GM23338 (cell line): ENCODE measurements at regions not wholly inside any gene's neighbourhood (a gene's known extent, or its start where the extent isn't known, plus 50 kb on each side); places are given as distances from the start of the nearest gene placed in this dataset.

Experiments used
- ATAC-seq: fragments of 200-7000 bp; cut with Tn5 transposase; 3 replicates; pipeline ENCODE4 v1.9.1; 2020
- DNase-seq: peaks from one replicate; pipeline ENCODE4 v3.0.0-alpha.2; 2015; ENCODE audit warnings: low spot score
- H2AFZ ChIP-seq: fragments of 200-600 bp; sonication (generic); 2 replicates; pipeline ENCODE4 v1.8.0; 2016; ENCODE audit warnings: antibody characterized with exemption, mild to moderate bottlenecking, moderate library complexity
- H3F3A ChIP-seq: fragments of 200-600 bp; sonication (generic); replicated peaks from 2 replicates; pipeline ENCODE4 v1.8.0; 2017; ENCODE audit warnings: antibody characterized with exemption, mixed run types, low read depth
- H3K27ac ChIP-seq: fragments of 200-600 bp; sonication (generic); 2 replicates; pipeline ENCODE4 v1.6.1; 2016; ENCODE audit warnings: low read depth
- H3K27me3 ChIP-seq: fragments of 200-600 bp; sonication (generic); 2 replicates; pipeline ENCODE4 v1.8.0; 2016; ENCODE audit warnings: mild to moderate bottlenecking, mixed run types, moderate library complexity; ENCODE audit not compliant: insufficient read depth
- H3K36me3 ChIP-seq: fragments of 200-600 bp; sonication (generic); 2 replicates; pipeline ENCODE4 v1.8.0; 2016; ENCODE audit warnings: mild to moderate bottlenecking; ENCODE audit not compliant: insufficient read depth
- H3K4me1 ChIP-seq: fragments of 200-600 bp; sonication (generic); 2 replicates; pipeline ENCODE4 v1.8.0; 2016; ENCODE audit warnings: mild to moderate bottlenecking, moderate library complexity; ENCODE audit not compliant: insufficient read depth
- H3K4me2 ChIP-seq: fragments of 200-600 bp; sonication (generic); 2 replicates; pipeline ENCODE4 v1.7.1; 2017; ENCODE audit warnings: mixed run types
- H3K4me3 ChIP-seq: fragments of 200-600 bp; sonication (generic); 2 replicates; pipeline ENCODE4 v1.6.1; 2016; ENCODE audit warnings: mixed run types
- H3K79me2 ChIP-seq: fragments of 200-600 bp; sonication (generic); replicated peaks from 2 replicates; pipeline ENCODE4 v1.8.0; 2017; ENCODE audit warnings: mild to moderate bottlenecking; ENCODE audit not compliant: insufficient read depth
- H3K9me2 ChIP-seq: fragments of 200-600 bp; sonication (generic); 2 replicates; pipeline ENCODE4 v1.8.0; 2017; ENCODE audit not compliant: insufficient read depth
- H4K20me1 ChIP-seq: fragments of 200-600 bp; sonication (generic); replicated peaks from 2 replicates; pipeline ENCODE4 v1.8.0; 2017; ENCODE audit warnings: mild to moderate bottlenecking; ENCODE audit not compliant: insufficient read depth
- H3K27ac Mint-ChIP-seq: 2 replicates; pipeline ENCODE4 v1.8.0; 2020; ENCODE audit warnings: inconsistent platforms, mild to moderate bottlenecking, moderate library complexity, mixed read lengths
- H3K27me3 Mint-ChIP-seq: 3 replicates; pipeline ENCODE4 v1.8.0; 2022; ENCODE audit warnings: low read depth, mild to moderate bottlenecking, moderate library complexity, mixed read lengths, inconsistent platforms; ENCODE audit not compliant: insufficient read depth, poor library complexity
- H3K36me3 Mint-ChIP-seq: 3 replicates; pipeline ENCODE4 v1.8.0; 2021; ENCODE audit warnings: low read depth, mild to moderate bottlenecking, inconsistent platforms, moderate library complexity, mixed read lengths
- H3K4me1 Mint-ChIP-seq: 3 replicates; pipeline ENCODE4 v1.8.0; 2020; ENCODE audit warnings: mild to moderate bottlenecking, inconsistent platforms, mixed read lengths
- H3K4me3 Mint-ChIP-seq: 3 replicates; pipeline ENCODE4 v1.8.0; 2021; ENCODE audit warnings: moderate library complexity, mild to moderate bottlenecking, inconsistent platforms, mixed read lengths
- H3K9me3 Mint-ChIP-seq: 3 replicates; pipeline ENCODE4 v1.8.0; 2020; ENCODE audit warnings: moderate library complexity, mild to moderate bottlenecking, inconsistent platforms, mixed read lengths
- CREB1 ChIP-seq: fragments of 250-450 bp; sonication (Bioruptor Pico); IDR thresholded peaks from 2 replicates; pipeline ENCODE4 v1.5.0; 2020; ENCODE audit warnings: low read depth, mild to moderate bottlenecking, moderate library complexity
- CTCF ChIP-seq, 2 experiments: fragments of 200-600 bp in 1 of 2; sonication (generic) in 1 of 2; conservative IDR thresholded peaks; 2 replicates each; pipeline versions ENCODE4 v1.5.1 to v1.6.1; 2016 to 2017; ENCODE audit warnings: antibody characterized with exemption in 2 of 2, low read depth in 2 of 2, mild to moderate bottlenecking in 2 of 2, moderate library complexity in 1 of 2
- ETS1 ChIP-seq: IDR thresholded peaks from 2 replicates; pipeline ENCODE4 v1.6.1; 2016; ENCODE audit warnings: antibody characterized with exemption
- EZH2 ChIP-seq: fragments of 200-600 bp; sonication (generic); IDR thresholded peaks from one replicate; pipeline ENCODE4 v1.8.0; 2017; ENCODE audit warnings: antibody characterized with exemption, mild to moderate bottlenecking, low read depth; ENCODE audit not compliant: unreplicated experiment
- EZH2phosphoT487 ChIP-seq: fragments of 200-600 bp; sonication (generic); IDR thresholded peaks from one replicate; pipeline ENCODE4 v1.8.1; 2018; ENCODE audit warnings: antibody characterized with exemption; ENCODE audit not compliant: unreplicated experiment
- JUNB ChIP-seq: IDR thresholded peaks from one replicate; pipeline ENCODE4 v1.6.1; 2016; ENCODE audit warnings: antibody characterized with exemption; ENCODE audit not compliant: unreplicated experiment
- NANOG ChIP-seq: IDR thresholded peaks from 2 replicates; pipeline ENCODE4 v1.6.1; 2016; ENCODE audit warnings: antibody characterized with exemption, borderline replicate concordance
- POLR2AphosphoS5 ChIP-seq: IDR thresholded peaks from 2 replicates; pipeline ENCODE4 v1.6.1; 2016; ENCODE audit warnings: antibody characterized with exemption, low read depth
- REST ChIP-seq: IDR thresholded peaks from one replicate; pipeline ENCODE4 v1.6.1; 2018; ENCODE audit warnings: antibody characterized with exemption; ENCODE audit not compliant: unreplicated experiment
- STAT1 ChIP-seq: IDR thresholded peaks from one replicate; pipeline ENCODE4 v1.6.1; 2016; ENCODE audit warnings: antibody characterized with exemption; ENCODE audit not compliant: unreplicated experiment
- ZNF114 ChIP-seq: fragments of 250-450 bp; sonication (Bioruptor Pico); IDR thresholded peaks from 2 replicates; pipeline ENCODE4 v1.5.0; 2020; ENCODE audit warnings: mild to moderate bottlenecking, moderate library complexity
- ZNF331 ChIP-seq: fragments of 250-450 bp; sonication (Bioruptor Pico); IDR thresholded peaks from 2 replicates; pipeline ENCODE4 v1.5.0; 2020; ENCODE audit warnings: low read depth, mild to moderate bottlenecking, moderate library complexity
- TF ChIP-seq, protein P1 (sequence below): fragments of 250-450 bp; sonication (Bioruptor Pico); IDR thresholded peaks from 2 replicates; pipeline ENCODE4 v1.5.0; 2020; ENCODE audit warnings: mild to moderate bottlenecking, moderate library complexity

GRCh38 chr12:71295953-71296352 lies 138.2 kb upstream of the TSPAN8 start:
- Histone ChIP-seq H3K9me2 (no peaks in the 10 kb centered on the region; the same call in 1 of the 2 replicates), H3K4me2 (no peak overlapping the region), H3K4me3 (no peak overlapping the region), H3K27ac (no peak overlapping the region), H3K4me1 (no peaks in the 10 kb centered on the region), H3K27me3 (no peaks in the 10 kb centered on the region), H3K36me3 (peaks cover 7% of the 10 kb centered on the region; the same call in 1 of the 2 replicates), H2AFZ (no peak overlapping the region), H3F3A (no peaks in the 10 kb centered on the region), H3K79me2 (no peaks in the 10 kb centered on the region), H4K20me1 (no peaks in the 10 kb centered on the region)
- DNase-seq (no peak), ATAC-seq (no peak)
- Mint-ChIP-seq H3K27ac (no peak overlapping the region), H3K4me1 (no peaks in the 10 kb centered on the region), H3K36me3 (peaks cover 18% of the 10 kb centered on the region), H3K27me3 (no peaks in the 10 kb centered on the region), H3K9me3 (peaks cover 16% of the 10 kb centered on the region), H3K4me3 (no peak overlapping the region)
- no peak for TF ChIP-seq EZH2
- no peak for TF ChIP-seq ETS1
- no peak for TF ChIP-seq NANOG
- no peak for TF ChIP-seq STAT1
- TF ChIP-seq ZNF114 (CRISPR knock-in tag), result no peak
- TF ChIP-seq CREB1 (CRISPR knock-in tag), result no peak
- TF ChIP-seq EZH2phosphoT487, result no peak
- TF ChIP-seq POLR2AphosphoS5, result no peak
- TF ChIP-seq, protein P1, sequence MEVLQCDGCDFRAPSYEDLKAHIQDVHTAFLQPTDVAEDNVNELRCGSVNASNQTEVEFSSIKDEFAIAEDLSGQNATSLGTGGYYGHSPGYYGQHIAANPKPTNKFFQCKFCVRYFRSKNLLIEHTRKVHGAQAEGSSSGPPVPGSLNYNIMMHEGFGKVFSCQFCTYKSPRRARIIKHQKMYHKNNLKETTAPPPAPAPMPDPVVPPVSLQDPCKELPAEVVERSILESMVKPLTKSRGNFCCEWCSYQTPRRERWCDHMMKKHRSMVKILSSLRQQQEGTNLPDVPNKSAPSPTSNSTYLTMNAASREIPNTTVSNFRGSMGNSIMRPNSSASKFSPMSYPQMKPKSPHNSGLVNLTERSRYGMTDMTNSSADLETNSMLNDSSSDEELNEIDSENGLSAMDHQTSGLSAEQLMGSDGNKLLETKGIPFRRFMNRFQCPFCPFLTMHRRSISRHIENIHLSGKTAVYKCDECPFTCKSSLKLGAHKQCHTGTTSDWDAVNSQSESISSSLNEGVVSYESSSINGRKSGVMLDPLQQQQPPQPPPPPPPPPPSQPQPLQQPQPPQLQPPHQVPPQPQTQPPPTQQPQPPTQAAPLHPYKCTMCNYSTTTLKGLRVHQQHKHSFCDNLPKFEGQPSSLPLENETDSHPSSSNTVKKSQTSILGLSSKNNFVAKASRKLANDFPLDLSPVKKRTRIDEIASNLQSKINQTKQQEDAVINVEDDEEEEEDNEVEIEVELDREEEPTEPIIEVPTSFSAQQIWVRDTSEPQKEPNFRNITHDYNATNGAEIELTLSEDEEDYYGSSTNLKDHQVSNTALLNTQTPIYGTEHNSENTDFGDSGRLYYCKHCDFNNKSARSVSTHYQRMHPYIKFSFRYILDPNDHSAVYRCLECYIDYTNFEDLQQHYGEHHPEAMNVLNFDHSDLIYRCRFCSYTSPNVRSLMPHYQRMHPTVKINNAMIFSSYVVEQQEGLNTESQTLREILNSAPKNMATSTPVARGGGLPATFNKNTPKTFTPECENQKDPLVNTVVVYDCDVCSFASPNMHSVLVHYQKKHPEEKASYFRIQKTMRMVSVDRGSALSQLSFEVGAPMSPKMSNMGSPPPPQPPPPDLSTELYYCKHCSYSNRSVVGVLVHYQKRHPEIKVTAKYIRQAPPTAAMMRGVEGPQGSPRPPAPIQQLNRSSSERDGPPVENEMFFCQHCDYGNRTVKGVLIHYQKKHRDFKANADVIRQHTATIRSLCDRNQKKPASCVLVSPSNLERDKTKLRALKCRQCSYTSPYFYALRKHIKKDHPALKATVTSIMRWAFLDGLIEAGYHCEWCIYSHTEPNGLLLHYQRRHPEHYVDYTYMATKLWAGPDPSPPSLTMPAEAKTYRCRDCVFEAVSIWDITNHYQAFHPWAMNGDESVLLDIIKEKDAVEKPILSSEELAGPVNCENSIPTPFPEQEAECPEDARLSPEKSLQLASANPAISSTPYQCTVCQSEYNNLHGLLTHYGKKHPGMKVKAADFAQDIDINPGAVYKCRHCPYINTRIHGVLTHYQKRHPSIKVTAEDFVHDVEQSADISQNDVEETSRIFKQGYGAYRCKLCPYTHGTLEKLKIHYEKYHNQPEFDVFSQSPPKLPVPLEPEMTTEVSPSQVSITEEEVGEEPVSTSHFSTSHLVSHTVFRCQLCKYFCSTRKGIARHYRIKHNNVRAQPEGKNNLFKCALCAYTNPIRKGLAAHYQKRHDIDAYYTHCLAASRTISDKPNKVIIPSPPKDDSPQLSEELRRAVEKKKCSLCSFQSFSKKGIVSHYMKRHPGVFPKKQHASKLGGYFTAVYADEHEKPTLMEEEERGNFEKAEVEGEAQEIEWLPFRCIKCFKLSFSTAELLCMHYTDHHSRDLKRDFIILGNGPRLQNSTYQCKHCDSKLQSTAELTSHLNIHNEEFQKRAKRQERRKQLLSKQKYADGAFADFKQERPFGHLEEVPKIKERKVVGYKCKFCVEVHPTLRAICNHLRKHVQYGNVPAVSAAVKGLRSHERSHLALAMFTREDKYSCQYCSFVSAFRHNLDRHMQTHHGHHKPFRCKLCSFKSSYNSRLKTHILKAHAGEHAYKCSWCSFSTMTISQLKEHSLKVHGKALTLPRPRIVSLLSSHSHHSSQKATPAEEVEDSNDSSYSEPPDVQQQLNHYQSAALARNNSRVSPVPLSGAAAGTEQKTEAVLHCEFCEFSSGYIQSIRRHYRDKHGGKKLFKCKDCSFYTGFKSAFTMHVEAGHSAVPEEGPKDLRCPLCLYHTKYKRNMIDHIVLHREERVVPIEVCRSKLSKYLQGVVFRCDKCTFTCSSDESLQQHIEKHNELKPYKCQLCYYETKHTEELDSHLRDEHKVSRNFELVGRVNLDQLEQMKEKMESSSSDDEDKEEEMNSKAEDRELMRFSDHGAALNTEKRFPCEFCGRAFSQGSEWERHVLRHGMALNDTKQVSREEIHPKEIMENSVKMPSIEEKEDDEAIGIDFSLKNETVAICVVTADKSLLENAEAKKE (CRISPR knock-in tag), result no peak
- no peak for TF ChIP-seq ZNF331 (CRISPR knock-in tag)
- no peak for TF ChIP-seq REST
- no peak for TF ChIP-seq JUNB
- TF ChIP-seq CTCF (conservative IDR thresholded peaks at IDR 0.05; ENCODE audit: low read depth in 2 of 2), result no peak
